ENCODE measurements at regions not wholly inside any gene's neighbourhood (a gene's known extent, or its start where the extent isn't known, plus 50 kb on each side); places are given as distances from the start of the nearest gene placed in this dataset.
A peak's percentile ranks its signal among the peaks of the same experiment; 100 is the strongest.

- TF ChIP-seq BRF2 (IDR thresholded peaks at IDR 0.05; ENCODE audit: borderline replicate concordance, insufficient read depth, insufficient read length), result no peak
- TF ChIP-seq DDX20 (tag; IDR thresholded peaks at IDR 0.05; ENCODE audit: low read depth), result no peak
- TF ChIP-seq TAF1 (IDR thresholded peaks at IDR 0.05; ENCODE audit: control insufficient read depth, extremely low read depth, insufficient read depth, low read length, severe bottlenecking), result no peak
- TF ChIP-seq KDM4B (IDR thresholded peaks at IDR 0.05; ENCODE audit: borderline replicate concordance in 2 of 2, low read depth in 1 of 2), result no peak
- TF ChIP-seq PREB (CRISPR knock-in tag; IDR thresholded peaks at IDR 0.05), result no peak
Observed at GRCh38 chr15:98139337-98139736, 178.8 kb downstream of the ARRDC4 start (continued).

- 0% methylated on average over 2 of the region's 2 CpGs for WGBS (ENCODE audit: insufficient coverage, low coverage, missing lambda C conversion rate)
- no peak for DNase-seq (ENCODE audit: extremely low read depth in 1 of 4, low spot score in 3 of 4)
- Histone ChIP-seq H2AFZ (ENCODE audit: low read depth, low read length) (no peak overlapping the region), H3K9ac (ENCODE audit: insufficient read depth in 1 of 2, low read depth in 2 of 2, low read length in 2 of 2) (no peak overlapping the region), H3K27ac (ENCODE audit: extremely low read depth, low read depth, low read length) (no peak overlapping the region), H3K9me1 (ENCODE audit: control insufficient read depth, insufficient read depth, low read length) (no peaks in the 10 kb centered on the region), H3K4me3 (no peak overlapping the region), H3K36me3 (ENCODE audit: control insufficient read depth, insufficient read depth, low read length) (no peaks in the 10 kb centered on the region), H3K4me2 (ENCODE audit: insufficient read depth, low read length) (no peak overlapping the region), H3K4me1 (replicated peaks in 1 of 2; ENCODE audit: control insufficient read depth in 2 of 2, insufficient read depth in 2 of 2, low read length in 2 of 2) (no peaks in the 10 kb centered on the region), H3K79me2 (ENCODE audit: control insufficient read depth, insufficient read depth, low read length) (no peaks in the 10 kb centered on the region), H4K20me1 (replicated peaks; ENCODE audit: control insufficient read depth, insufficient read depth, low read length) (no peaks in the 10 kb centered on the region), H3K27me3 (ENCODE audit: control insufficient read depth in 2 of 2, insufficient read depth in 2 of 2, low read length in 2 of 2) (peaks cover 2 to 5% of the 10 kb centered on the region in 2 experiments; a peak in 2 of 5 replicates), H3K9me3 (replicated peaks; ENCODE audit: control insufficient read depth, insufficient read depth, low read depth, low read length) (no peaks in the 10 kb centered on the region)
- FAIRE-seq, result no peak
- intact Hi-C loops (cut with micrococcal nuclease) (no loop called here), in situ Hi-C loops (cut with MboI) (no loop called here)
- no TSS peak for BruUV-seq (replicated peaks)
- ChIA-PET CTCF (ENCODE audit: low intra/inter-chr PET ratio) (no interaction called here), POLR2A (no interaction called here)
- TF ChIP-seq CTCF (IDR thresholded peaks at IDR 0.05 in 2 of 3, conservative IDR thresholded peaks at IDR 0.05 in 1 of 3; ENCODE audit: insufficient read depth in 2 of 3, low read depth in 1 of 3, low read length in 3 of 3) (0 out of 6 replicates have a peak, but pooled peaks of 1 of the 3 experiments have one; percentile 7), ZSCAN32 (CRISPR knock-in tag; IDR thresholded peaks at IDR 0.05) (no peak), ARNT (IDR thresholded peaks at IDR 0.05) (no peak), RAD21 (CRISPR knock-in tag; conservative IDR thresholded peaks at IDR 0.05 in 1 of 2, IDR thresholded peaks at IDR 0.05 in 1 of 2) (peak in 1 of 2 experiments; percentile 7; a peak in 1 of 4 replicates), PHB (CRISPR knock-in tag; IDR thresholded peaks at IDR 0.05) (no peak)
- no peak for ATAC-seq
Observed at GRCh38 chr15:98142572-98142971, 182.1 kb downstream of the ARRDC4 start.
